Fibroblast of skin of abdomen (primary cell): ENCODE measurements at regions not wholly inside any gene's neighbourhood (a gene's known extent, or its start where the extent isn't known, plus 50 kb on each side); places are given as distances from the start of the nearest gene placed in this dataset.

ENCODE experiments used
- DNase-seq: peaks from one replicate; pipeline ENCODE4 v3.0.0-alpha.2; 2013

DNA sequence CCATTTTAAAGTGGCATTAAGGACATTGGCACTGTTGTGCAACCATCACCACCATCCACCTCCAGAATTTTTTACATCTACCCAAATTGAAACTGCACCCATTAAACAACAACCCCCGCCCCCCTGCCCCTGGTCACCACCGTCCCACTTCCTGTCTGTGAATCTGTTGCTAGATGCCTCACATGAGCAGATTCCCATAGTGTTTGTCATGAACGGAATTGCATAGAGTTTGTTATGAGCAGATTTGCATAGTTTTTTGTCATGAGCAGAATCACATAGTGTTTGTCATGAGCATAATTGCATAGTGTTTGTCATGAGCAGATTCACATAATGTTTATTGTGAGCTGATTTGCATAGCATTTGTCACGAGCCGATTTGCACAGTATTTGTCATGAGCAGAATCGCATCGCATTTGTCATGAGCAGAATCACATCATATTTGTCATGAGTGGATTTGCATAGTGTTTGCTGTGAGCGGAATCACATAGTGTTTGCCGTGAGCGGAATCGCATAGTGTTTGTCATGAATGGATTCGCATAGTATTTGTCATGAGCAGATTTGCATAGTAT, 54.0 kb upstream of the GTF3A start:
- peak; percentile 13 for DNase-seq

DNA sequence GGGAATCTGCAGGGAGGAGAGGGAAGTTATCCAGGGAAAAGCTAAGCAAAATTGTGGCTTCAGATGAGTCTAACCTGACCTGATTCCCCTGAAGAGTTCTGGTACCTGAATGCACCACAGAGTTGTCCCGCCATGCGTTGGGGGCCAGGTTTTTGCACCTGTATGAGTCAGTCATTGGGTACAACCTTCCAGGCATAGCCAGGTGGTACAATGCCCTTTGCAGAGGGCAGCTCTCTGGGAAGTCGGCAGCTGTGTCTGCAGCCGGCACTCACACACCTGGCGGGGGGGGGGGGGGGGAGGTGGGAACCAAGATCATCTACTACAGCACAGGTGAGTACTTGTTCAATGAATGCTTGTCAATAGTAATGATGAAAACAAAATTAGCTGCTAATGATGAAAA, 52.5 kb upstream of the GTF3A start:
- no peak for DNase-seq

DNA sequence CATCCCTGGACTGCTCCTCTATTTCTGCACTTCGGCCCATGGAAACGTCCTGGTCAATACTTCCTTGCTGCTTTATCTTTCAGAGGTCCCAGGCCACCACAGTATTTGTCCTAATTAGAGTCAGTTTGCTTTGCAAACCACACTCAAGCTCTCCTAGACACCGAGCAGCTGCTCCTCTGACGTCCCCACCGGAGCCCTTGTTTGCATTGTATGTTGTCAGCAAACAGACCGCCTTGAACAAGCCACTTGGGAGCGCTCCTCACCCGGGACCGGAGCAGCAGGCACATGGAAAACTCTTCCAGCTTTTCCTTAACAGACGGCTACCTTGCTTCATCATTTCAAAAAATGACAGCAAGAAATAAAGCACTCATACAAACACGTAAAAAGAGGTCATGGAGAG, 51.5 kb upstream of the GTF3A start:
- DNase-seq: no peak

DNA sequence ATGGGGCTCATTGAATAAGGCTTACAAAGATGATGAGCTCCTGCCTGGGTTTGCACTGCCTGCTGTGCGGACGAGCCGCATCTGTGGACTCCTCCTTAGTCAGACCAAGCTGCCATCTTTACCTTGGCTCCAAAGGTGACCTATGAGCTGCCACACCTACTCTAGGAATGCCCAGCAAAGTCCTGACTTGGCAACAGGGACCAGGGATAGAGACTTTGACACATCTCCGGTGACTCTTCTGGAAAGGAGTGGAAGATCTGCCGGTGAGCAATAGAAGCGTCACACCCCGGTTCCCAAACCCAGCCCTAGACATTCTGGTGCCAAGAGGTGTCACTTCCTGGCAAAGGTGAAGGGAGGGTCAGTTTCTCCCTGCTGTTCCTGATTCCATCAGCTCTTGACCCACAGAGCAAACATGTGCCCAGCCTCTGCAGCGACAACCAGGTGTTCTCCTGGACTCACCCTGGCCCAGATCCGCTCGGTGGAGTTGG, 50.2 kb upstream of the GTF3A start:
- DNase-seq: no peak
